IMR-90 (cell line): ENCODE measurements at regions not wholly inside any gene's neighbourhood (a gene's known extent, or its start where the extent isn't known, plus 50 kb on each side); places are given as distances from the start of the nearest gene placed in this dataset.

ENCODE experiments used
- POLR2A ChIP-seq: IDR thresholded peaks from 2 replicates; pipeline ENCODE4 v1.6.1; 2012; ENCODE audit warnings: mild to moderate bottlenecking, low read depth, low read length
- RAD21 ChIP-seq: IDR thresholded peaks from 2 replicates; pipeline ENCODE4 v1.6.1; 2012; ENCODE audit warnings: low read length, improper control_type of control experiment
- RFX5 ChIP-seq: IDR thresholded peaks from 2 replicates; pipeline ENCODE4 v1.8.0; 2012; ENCODE audit warnings: low read depth, mild to moderate bottlenecking, low read length, moderate library complexity
- TF ChIP-seq, protein P1 (sequence below): conservative IDR thresholded peaks from 2 replicates; pipeline ENCODE4 v1.5.1; 2012; ENCODE audit warnings: mild to moderate bottlenecking, low read depth, low read length, improper control_type of control experiment

DNA sequence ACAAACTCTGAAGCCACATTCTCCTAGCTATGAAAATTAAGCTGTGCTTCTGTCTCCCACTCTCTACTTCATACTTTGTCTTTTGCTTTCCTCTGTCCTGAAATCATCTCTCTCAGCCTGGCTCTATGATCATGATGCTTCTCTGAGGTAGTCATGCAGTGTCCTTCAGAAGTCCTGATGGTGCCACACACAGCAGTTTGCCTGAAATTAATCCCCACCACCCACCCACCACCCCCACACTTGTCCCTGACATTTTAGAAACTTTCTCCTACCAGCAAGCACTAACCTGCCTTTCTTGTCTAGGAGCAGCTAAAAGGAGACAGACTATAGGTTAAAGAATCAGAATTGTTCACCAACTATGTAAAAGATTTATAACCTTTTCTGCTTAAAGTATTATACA lies 282.2 kb upstream of the FAM174A start:
- TF ChIP-seq, protein P1, sequence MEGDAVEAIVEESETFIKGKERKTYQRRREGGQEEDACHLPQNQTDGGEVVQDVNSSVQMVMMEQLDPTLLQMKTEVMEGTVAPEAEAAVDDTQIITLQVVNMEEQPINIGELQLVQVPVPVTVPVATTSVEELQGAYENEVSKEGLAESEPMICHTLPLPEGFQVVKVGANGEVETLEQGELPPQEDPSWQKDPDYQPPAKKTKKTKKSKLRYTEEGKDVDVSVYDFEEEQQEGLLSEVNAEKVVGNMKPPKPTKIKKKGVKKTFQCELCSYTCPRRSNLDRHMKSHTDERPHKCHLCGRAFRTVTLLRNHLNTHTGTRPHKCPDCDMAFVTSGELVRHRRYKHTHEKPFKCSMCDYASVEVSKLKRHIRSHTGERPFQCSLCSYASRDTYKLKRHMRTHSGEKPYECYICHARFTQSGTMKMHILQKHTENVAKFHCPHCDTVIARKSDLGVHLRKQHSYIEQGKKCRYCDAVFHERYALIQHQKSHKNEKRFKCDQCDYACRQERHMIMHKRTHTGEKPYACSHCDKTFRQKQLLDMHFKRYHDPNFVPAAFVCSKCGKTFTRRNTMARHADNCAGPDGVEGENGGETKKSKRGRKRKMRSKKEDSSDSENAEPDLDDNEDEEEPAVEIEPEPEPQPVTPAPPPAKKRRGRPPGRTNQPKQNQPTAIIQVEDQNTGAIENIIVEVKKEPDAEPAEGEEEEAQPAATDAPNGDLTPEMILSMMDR = no peak
- TF ChIP-seq POLR2A = no peak
- no peak for TF ChIP-seq RAD21
- no peak for TF ChIP-seq RFX5
